Breast epithelium (tissue), 3 donors: ENCODE measurements at regions not wholly inside any gene's neighbourhood (a gene's known extent, or its start where the extent isn't known, plus 50 kb on each side); places are given as distances from the start of the nearest gene placed in this dataset.

Source experiments
- POLR2A ChIP-seq: fragments of 450-650 bp; IDR thresholded peaks from one replicate; pipeline ENCODE4 v1.6.1; 2016; ENCODE audit warnings: antibody characterized with exemption, mild to moderate bottlenecking, moderate library complexity
- TF ChIP-seq, protein P1 (sequence below), 3 donors: fragments of 450-650 bp; IDR thresholded peaks; one replicate each; pipeline ENCODE4 v1.5.1; 2016 to 2017; ENCODE audit warnings: antibody characterized with exemption in 3 of 3, mild to moderate bottlenecking in 3 of 3, moderate library complexity in 3 of 3

DNA sequence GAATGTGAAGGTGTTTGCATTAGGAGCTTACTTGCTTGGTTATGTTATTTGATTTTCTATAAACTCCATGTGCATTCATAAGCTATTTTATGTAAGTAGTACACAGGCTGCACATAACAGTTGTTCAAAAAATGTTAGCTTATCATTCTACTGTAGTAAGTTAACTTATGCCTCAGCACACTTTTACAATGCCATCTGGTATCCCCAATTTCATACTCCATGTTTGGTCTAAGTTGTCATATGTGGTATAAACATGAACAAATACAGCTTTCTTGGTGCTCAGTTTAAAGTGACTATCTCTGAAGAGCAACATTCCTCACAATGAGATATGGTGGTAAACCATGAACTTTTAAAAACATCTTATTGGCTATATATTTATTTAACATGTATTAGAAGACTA, 104.3 kb upstream of the LEF1 start:
- TF ChIP-seq, protein P1, sequence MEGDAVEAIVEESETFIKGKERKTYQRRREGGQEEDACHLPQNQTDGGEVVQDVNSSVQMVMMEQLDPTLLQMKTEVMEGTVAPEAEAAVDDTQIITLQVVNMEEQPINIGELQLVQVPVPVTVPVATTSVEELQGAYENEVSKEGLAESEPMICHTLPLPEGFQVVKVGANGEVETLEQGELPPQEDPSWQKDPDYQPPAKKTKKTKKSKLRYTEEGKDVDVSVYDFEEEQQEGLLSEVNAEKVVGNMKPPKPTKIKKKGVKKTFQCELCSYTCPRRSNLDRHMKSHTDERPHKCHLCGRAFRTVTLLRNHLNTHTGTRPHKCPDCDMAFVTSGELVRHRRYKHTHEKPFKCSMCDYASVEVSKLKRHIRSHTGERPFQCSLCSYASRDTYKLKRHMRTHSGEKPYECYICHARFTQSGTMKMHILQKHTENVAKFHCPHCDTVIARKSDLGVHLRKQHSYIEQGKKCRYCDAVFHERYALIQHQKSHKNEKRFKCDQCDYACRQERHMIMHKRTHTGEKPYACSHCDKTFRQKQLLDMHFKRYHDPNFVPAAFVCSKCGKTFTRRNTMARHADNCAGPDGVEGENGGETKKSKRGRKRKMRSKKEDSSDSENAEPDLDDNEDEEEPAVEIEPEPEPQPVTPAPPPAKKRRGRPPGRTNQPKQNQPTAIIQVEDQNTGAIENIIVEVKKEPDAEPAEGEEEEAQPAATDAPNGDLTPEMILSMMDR (IDR thresholded peaks at IDR 0.05) = no peak
- TF ChIP-seq POLR2A = no peak
